GM18868 (cell line): ENCODE measurements at regions not wholly inside any gene's neighbourhood (a gene's known extent, or its start where the extent isn't known, plus 50 kb on each side); places are given as distances from the start of the nearest gene placed in this dataset.

Source experiments
- ATAC-seq: cut with Tn5 transposase; IDR thresholded peaks from one replicate; pipeline ENCODE4 v1.9.1; 2021; ENCODE audit warnings: mild to moderate bottlenecking, moderate library complexity; ENCODE audit not compliant: unreplicated experiment

- ATAC-seq, result no peak
Measured at GRCh38 chr11:37038911-37039310, 440.9 kb upstream of the RAG2 start.

DNA sequence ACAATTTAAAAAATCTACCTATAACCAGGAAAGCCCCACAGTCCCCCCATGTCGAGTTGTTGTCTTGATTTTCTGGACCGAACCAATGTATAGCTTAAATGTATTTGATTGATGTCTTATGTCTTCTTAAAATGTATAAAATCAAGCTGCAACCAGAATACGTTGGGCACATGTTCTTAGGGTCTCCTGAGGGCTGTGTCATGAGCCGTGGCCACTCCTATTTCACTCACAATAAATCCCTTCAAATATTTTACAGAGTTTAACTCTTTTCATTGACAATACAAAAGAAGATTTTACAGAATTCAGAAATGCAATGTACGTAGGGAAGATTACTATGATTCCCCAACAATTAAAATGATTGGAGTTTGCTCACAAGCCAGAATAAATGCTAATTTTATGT lies 428.7 kb upstream of the RAG2 start:
- ATAC-seq, result no peak

DNA sequence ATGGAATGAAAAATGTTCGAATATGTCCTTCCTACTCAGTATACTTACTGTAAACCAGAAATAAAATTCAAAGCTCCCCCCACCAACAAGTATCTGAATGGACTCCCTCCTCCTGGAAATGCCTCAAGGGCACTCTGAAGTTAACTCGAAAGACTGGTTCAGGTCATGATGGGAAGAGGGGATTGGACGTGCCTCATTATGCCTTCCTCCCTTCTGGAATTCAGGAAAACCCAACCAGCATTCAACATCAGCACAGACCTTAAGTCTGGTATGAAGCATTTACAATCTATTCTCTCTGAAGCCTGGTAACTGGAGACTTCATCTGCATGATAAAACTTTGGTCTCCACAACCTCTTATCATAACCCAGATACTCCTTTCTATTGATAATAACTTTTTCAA lies 428.3 kb upstream of the RAG2 start:
- ATAC-seq, result no peak

DNA sequence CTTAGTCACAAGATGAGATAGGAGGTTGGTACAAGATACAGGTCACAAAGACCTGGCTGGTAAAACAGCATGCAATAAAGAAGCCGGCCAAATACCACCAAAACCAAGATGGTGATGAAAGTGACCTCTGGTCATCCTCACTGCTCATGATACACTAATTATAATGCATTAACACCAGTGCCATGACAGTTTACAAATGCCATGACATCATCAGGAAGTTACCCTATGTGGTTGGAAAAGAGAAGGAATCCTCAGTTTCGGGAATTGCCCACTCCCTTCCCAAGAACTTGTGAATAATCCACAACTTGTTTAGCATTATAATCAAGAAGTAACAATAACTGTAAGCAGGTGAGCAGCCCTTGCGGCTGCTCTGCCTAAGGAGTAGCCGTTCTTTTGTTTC lies 408.5 kb upstream of the RAG2 start:
- ATAC-seq, result no peak

- ATAC-seq, result no peak
Measured at GRCh38 chr11:37002831-37003230, 404.8 kb upstream of the RAG2 start.

DNA sequence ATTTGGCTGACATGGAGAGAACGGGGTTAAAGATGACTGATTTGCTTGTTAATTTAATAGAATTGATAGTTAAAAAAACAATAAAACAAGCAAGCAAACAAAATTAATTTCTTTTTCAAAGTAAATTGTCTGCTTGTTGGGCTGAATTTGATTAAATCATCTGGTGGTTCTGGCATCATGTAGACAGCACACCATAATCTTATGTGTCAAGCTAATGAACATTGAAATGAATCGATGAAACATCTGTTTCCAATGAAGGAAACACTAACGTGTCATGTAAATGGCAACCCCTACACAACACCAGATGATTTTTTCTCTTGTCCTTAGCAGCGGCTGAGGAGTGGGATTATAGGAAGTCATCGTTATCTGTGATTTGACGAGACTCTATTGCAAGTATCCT lies 399.6 kb upstream of the RAG2 start:
- ATAC-seq, result no peak

DNA sequence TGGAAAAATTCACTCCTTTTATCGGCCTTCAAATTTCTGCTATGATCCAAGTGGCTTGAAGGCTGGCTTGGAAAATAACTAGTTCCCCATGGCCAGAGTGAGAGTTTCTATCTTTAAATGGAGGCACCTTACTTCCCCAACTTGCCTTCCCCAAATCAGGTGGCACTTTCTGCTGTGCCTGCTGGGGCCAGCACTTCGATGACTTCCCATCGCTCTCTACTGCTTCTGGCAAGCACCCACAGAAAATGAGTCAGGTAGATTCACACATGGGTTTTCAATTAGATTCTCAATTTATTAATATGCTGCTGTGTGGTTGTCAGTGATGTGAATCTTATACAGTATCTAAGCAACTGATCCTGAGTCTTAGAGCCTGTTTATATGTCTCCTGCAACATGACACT lies 398.8 kb upstream of the RAG2 start:
- ATAC-seq, result no peak

DNA sequence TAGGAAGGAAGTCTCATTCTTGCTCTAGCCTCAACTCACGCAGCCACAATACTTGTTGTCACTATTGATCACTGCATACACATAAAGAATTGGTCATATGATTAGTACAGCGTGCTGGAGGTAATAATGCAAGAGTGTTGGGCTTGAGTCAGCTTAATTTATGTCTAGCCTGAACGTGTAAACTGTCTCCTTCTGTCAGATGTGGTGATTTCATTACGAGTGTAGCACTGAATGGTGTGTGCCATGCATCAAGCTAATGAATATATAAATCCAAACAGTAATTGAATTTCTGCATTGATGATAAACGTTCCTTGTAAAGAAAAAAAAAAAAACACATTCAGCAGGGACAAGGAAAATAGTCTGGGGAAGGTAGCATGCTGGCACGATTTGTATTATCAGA lies 396.2 kb upstream of the RAG2 start:
- no peak for ATAC-seq

- ATAC-seq, result no peak
Measured at GRCh38 chr11:36988556-36988955, 390.5 kb upstream of the RAG2 start.

- ATAC-seq, result no peak
Measured at GRCh38 chr11:36985562-36985961, 387.5 kb upstream of the RAG2 start.

DNA sequence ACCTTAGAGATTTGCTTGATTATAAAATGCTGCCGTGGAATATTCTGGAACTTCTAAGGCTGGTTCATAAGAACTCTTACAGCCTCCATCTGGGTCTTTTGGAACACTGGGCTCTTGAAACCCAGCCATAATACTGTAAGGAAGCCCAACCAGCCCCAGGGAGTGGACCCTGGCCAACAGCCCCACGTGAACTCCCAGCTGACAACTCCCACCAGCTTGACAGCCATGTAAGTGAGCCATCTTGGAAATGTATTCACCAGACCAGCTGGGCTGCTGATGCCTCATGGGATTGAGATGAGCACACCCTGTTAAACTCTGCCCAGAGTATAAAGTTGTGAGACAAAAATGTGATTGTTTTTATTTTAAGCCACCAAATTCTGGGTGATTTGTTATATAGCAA lies 378.7 kb upstream of the RAG2 start:
- no peak for ATAC-seq

- ATAC-seq, result no peak
Measured at GRCh38 chr11:36974771-36975170, 376.7 kb upstream of the RAG2 start.

DNA sequence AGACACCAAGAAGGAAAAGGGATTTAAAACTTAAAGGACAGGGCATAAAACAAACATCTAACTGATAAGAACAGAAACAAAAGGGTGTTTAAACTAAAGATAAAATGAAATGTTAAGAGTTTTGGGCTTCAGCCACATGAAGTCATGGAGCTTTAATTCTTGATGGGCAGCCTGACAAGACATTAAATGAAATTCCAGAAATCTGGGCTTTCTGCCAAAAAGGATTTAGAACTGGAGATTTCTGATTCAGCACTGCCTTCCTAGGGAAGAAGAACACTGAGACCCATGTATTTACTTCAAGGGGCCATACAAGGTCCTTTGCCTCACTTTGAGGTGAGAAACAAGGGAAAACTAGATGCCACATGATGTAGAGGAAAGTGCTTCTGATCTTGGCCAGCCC lies 355.9 kb upstream of the RAG2 start:
- no peak for ATAC-seq

- ATAC-seq, result no peak
Measured at GRCh38 chr11:36948460-36949127, 350.6 kb upstream of the RAG2 start.

- peak; percentile 51 for ATAC-seq
Measured at GRCh38 chr11:36945384-36945783, 347.3 kb upstream of the RAG2 start.

DNA sequence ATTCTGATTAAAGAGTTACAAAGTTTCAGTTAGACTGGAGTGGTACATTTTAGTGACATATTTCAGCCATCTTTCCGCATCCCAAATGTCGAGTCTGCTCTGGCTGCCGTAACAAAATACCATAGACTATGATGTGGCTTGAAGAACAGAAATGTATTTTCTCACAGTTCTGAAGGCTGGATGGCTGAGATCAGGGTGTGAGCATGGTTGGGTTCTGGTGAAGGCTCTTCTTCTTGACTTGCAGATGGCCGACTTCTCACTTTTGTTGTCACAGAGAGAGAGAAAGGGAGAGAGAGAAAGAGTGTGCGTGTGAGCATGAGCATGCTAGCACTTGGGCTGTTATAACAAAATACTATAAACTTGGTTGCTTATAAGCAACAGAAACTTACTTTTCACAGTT lies 335.4 kb upstream of the RAG2 start:
- no peak for ATAC-seq

DNA sequence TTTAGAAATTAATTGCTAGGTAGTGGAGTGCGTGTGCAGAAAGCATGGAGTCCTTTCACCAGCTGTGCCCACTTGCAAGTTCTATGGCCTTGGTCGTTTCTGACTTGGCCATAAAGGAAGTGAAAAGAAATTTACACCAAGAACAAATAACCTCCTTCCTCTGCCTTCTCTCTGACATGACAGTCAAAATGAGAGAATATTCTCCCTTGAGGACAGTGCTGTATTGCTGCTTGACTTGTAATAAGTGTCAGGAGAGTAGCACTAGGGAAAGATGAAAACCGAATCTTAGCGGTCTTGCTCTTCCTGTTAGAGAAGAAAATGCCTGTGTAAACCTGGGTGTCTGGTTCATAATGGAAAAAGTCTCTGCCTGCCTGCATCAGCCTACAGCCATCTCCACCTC lies 333.1 kb upstream of the RAG2 start:
- ATAC-seq, result no peak

DNA sequence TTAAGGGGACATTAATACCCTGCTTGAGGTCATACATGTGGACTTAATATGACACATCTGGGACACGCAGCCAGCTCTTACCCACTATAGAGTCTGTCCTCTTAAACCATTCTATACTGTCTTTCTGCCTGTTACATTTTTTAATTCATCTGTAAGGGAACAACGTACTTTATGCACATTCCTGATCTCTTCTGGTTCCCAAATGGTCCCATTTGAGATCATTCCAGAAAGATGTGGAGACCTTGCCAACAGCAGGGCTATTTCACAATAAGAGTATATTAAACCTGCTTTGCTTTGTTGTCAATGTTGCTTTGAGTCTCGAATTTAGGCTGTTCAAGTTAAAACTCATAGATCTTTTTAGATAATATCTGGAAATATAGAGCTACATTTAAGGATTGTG lies 332.2 kb upstream of the RAG2 start:
- no peak for ATAC-seq

- ATAC-seq, result no peak
Measured at GRCh38 chr11:36929401-36929800, 331.4 kb upstream of the RAG2 start.

GRCh38 chr11:36928621-36929020 lies 330.6 kb upstream of the RAG2 start:
- ATAC-seq, result no peak

- no peak for ATAC-seq
Measured at GRCh38 chr11:36899800-36900199, 301.8 kb upstream of the RAG2 start.

GRCh38 chr11:36890841-36891240 lies 292.8 kb upstream of the RAG2 start:
- no peak for ATAC-seq

DNA sequence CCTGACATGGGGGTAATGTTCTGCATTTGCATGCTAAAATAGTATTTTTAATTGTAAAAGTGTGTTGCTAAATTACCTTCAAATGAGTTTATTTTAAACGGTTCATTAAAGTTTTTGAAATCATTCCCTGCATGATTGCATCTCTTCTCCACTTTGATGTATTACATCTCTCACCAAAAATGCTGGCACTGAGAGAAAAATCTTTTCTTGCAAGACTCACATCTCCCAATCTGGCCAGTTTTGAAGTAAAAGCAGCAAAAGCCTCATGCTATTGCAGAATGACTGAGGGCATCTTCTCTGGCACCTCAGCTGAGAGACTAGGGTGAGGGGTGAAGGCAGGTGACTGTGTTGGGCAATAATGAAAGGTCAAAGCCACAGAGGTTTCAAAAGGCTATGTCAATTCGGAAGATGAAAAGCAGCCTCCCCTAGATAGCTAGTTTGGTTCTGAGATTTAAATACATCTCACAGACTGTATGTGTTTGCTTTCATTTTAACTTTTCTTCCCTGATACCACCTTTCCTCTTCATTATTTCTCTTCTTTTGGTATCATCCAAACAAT lies 292.2 kb upstream of the RAG2 start:
- no peak for ATAC-seq
